Tibial artery (tissue), 4 donors: ENCODE measurements at regions not wholly inside any gene's neighbourhood (a gene's known extent, or its start where the extent isn't known, plus 50 kb on each side); places are given as distances from the start of the nearest gene placed in this dataset.

ENCODE experiments used
- DNase-seq, 2 donors: peaks; one replicate each; pipeline ENCODE4 v3.0.0-alpha.2; 2019
- H3K27ac ChIP-seq, 2 donors: fragments of 200-600 bp; sonication (generic) in 1 of 2; 1 replicate in 1 of 2; 2 replicates in 1 of 2; pipeline ENCODE4 v1.5.1; 2018 to 2019; ENCODE audit warnings: mild to moderate bottlenecking in 1 of 2
- H3K27me3 ChIP-seq, 2 donors: fragments of 200-600 bp; sonication (generic) in 1 of 2; one replicate each; pipeline versions ENCODE4 v1.5.1 to v1.6.0; 2016 to 2019
- H3K36me3 ChIP-seq, 3 donors: fragments of 200-600 bp; sonication (generic) in 2 of 3; one replicate each; pipeline ENCODE4 v1.5.1; 2016 to 2019; ENCODE audit warnings: mild to moderate bottlenecking in 2 of 3
- H3K4me1 ChIP-seq, 4 donors: fragments of 200-600 bp; sonication (generic) in 2 of 4; 1 replicate in 3 of 4; 2 replicates in 1 of 4; pipeline ENCODE4 v1.5.1; 2016 to 2019
- H3K4me3 ChIP-seq, 2 donors: fragments of 200-600 bp; sonication (generic) in 1 of 2; 1 replicate in 1 of 2; 2 replicates in 1 of 2; pipeline ENCODE4 v1.5.1; 2018 to 2019; ENCODE audit warnings: mild to moderate bottlenecking in 2 of 2
- H3K9me3 ChIP-seq, 3 donors: fragments of 200-600 bp; sonication (generic) in 1 of 3; one replicate each; pipeline ENCODE4 v1.5.1; 2016 to 2019
- intact Hi-C: fragments of 100-400 bp; cut with DNase I; formaldehyde crosslinking; loops from one replicate; pipeline ENCODE4 v1.15.0; 2023; ENCODE audit warnings: low total_unique reads
- TF ChIP-seq, protein P1 (sequence below), 2 experiments: fragments of 200-600 bp in 1 of 2; fragments of 450-650 bp in 1 of 2; IDR thresholded peaks; one replicate each; pipeline ENCODE4 v1.5.1; 2017 to 2019; ENCODE audit warnings: antibody characterized with exemption in 2 of 2, mild to moderate bottlenecking in 1 of 2, moderate library complexity in 1 of 2

DNA sequence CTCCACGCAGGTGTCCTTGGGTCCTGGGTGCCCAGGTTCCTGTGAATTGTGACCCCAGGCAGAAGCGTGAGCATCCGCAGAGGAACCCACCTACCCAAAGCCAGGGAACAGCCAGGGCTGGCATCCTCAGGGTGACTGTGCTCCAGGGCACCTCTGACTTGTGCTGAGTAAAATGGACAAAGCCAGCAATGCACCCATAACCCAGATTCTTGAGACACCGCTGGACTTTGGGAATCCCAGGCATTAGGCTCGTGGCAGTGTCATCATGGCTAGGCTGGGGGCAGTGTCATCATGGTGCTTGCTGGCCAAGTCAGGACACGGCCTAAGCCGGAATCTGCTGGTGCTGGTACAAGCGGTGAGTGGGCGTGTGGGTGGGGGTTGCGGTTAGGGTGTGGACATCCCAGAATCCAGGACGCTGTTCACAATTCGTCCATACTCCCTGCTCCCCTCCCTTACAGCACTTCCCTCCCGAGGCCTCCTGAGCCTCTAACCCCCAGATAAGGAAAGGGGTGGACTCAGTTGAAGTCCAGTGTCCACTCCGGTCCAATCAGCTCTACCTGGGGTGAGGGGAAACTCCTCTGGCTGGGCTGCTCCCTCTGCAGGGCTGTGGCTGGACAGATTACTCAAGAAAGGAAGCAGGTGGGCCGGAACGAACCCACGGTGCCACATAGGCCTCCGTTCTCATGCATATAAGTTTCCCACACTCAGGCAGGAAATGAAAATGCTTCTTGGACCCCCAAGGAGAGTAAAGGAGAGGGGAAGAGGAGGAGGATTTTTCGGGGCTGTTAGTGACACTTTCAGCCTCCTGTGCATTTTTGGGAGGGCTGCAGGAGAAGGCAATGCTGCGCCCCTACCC is 138.9 kb downstream of the SEC14L1 start:
- H3K36me3 ChIP-seq = no peaks in the 10 kb centered on the region
- DNase-seq = no peak
- no peak overlapping the region for H3K4me3 ChIP-seq
- intact Hi-C loops = no loop called here
- H3K4me1 ChIP-seq = peaks cover 0 to 21% (median 12%) of the 10 kb centered on the region in 4 donors
- H3K27ac ChIP-seq = no peak overlapping the region
- TF ChIP-seq, protein P1, sequence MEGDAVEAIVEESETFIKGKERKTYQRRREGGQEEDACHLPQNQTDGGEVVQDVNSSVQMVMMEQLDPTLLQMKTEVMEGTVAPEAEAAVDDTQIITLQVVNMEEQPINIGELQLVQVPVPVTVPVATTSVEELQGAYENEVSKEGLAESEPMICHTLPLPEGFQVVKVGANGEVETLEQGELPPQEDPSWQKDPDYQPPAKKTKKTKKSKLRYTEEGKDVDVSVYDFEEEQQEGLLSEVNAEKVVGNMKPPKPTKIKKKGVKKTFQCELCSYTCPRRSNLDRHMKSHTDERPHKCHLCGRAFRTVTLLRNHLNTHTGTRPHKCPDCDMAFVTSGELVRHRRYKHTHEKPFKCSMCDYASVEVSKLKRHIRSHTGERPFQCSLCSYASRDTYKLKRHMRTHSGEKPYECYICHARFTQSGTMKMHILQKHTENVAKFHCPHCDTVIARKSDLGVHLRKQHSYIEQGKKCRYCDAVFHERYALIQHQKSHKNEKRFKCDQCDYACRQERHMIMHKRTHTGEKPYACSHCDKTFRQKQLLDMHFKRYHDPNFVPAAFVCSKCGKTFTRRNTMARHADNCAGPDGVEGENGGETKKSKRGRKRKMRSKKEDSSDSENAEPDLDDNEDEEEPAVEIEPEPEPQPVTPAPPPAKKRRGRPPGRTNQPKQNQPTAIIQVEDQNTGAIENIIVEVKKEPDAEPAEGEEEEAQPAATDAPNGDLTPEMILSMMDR (IDR thresholded peaks at IDR 0.05) = no peak
- H3K9me3 ChIP-seq = no peaks in the 10 kb centered on the region
- peaks cover 0 to 45% of the 10 kb centered on the region in 2 donors for H3K27me3 ChIP-seq

DNA sequence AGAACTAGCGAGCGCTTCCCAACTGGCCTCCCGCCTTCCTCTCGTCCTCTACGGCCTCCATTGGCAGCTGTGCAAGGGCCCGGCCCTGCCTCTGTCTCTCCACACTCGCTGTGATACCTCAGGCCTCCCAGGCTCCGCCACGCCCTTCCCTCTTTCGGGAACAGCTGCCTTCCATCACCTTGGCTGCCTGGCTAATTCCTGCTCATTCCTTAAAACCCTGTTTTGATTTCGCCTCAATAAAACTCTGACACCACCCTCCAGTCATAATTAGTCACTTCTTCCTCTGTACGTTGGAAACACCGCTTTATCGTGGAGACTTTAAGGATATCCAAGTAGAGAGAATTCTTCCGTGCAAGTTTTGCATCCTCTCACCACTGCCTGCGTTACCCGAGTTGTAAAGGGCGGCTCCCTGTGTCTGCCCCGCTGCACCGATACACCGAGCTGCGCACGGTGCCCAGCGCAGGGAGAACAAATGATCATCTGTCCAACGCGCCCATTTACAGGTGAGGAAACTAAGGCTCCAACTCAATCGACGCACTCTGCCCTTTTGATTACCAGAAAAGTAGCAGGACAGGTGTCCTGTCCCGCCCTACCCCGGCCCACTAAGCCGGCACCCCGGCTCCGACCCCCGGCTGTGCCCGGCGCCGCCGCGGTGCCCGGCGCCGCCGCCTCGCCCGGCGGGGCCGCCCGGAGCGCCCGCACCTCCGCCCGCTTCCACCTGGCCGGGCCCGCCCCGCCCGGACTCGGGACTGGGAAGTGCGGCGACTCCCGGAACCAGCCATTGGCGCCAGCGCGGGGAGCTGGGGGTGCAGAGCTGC is 139.7 kb downstream of the SEC14L1 start:
- peaks cover 0 to 26% (median 12%) of the 10 kb centered on the region in 4 donors for H3K4me1 ChIP-seq
- intact Hi-C loops = no loop called here
- TF ChIP-seq, protein P1 (IDR thresholded peaks at IDR 0.05) = no peak
- no peaks in the 10 kb centered on the region for H3K36me3 ChIP-seq
- H3K9me3 ChIP-seq = no peaks in the 10 kb centered on the region
- no peak overlapping the region for H3K27ac ChIP-seq
- peak overlapping the region; percentile 40 to 53 for H3K4me3 ChIP-seq
- peaks cover 0 to 44% of the 10 kb centered on the region in 2 donors for H3K27me3 ChIP-seq
- no peak for DNase-seq

DNA sequence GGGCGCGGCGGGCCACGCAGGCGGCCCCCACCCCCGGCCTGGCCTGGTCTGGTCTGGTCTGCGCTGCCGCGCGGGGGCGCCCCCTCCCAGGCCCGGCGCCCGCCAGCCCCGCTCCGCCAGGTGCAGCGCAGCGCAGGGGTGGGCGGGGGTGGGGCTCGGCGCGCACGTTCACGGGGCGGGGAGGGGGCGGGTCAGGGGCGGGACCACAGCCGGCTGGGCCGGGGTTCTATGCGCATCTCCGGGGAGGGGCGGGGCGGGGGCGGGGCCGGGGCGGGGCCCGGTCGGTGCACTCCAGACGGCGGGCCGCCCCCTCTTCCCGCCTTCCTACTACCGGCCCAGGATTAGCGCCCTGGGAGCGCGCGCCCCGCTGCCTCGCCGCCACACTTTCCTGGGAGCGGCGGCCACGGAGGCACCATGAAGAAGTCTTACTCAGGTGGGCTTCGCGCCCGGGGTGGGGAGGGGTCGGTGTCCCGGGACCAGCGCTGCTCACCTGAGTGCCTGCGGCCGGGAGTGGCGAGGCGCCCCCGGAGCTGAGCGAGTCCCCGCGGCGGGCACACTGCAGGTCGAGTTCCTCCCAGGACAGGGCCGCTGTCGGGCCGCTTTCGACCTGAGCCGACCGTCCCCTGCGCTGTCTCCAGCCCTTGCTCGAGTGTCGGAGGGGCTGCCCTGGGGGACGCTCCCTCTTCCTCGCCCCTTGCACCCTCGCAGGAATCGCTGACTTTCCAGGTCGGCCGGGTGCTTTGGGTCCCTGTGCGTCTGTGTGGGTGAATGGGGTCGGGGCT is 140.5 kb downstream of the SEC14L1 start:
- no peaks in the 10 kb centered on the region for H3K9me3 ChIP-seq
- peaks cover 0 to 34% (median 14%) of the 10 kb centered on the region in 4 donors for H3K4me1 ChIP-seq
- peaks cover 0 to 50% of the 10 kb centered on the region in 2 donors for H3K27me3 ChIP-seq
- no peaks in the 10 kb centered on the region for H3K36me3 ChIP-seq
- no peak overlapping the region for H3K27ac ChIP-seq
- DNase-seq = no peak
- intact Hi-C loops = no loop called here
- TF ChIP-seq, protein P1 (IDR thresholded peaks at IDR 0.05) = no peak
- peak overlapping the region; percentile 40 to 53 for H3K4me3 ChIP-seq

DNA sequence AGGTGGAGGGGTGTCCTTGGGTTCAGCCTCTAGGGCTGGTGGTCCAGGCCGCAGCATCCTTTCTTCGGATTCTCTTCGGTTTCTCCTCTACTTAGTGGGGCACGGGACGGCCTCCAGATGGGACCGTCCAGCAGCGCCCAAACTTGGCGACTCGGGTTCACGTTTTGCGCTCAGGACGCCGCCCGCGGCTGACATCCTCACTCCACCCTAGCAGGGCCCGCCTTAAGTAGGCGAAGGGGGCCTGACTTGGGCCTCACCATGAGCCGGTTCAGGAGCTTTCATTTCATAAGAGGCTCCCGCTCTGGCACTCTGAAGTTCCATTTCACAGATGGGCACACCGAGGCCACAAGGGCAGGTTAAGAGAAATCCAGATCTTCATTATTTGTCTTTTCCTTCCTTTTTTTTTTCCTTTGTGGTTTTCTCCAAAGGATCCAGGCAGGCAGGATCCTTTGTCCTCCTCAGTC is 141.2 kb downstream of the SEC14L1 start:
- TF ChIP-seq, protein P1 (IDR thresholded peaks at IDR 0.05) = no peak
- H3K27me3 ChIP-seq = peaks cover 0 to 53% of the 10 kb centered on the region in 2 donors
- no peak for DNase-seq
- no peaks in the 10 kb centered on the region for H3K9me3 ChIP-seq
- no peak overlapping the region for H3K27ac ChIP-seq
- intact Hi-C loops = no loop called here
- H3K4me1 ChIP-seq = peaks cover 0 to 40% (median 19%) of the 10 kb centered on the region in 4 donors
- no peaks in the 10 kb centered on the region for H3K36me3 ChIP-seq
- peak overlapping the region in 1 of 2 donors; percentile 53 for H3K4me3 ChIP-seq
